ENCODE measurements at regions not wholly inside any gene's neighbourhood (a gene's known extent, or its start where the extent isn't known, plus 50 kb on each side); places are given as distances from the start of the nearest gene placed in this dataset.

GRCh38 chr15:66939451-66940023, 125.9 kb upstream of the SMAD3 start:
- TF ChIP-seq POLR2A (IDR thresholded peaks at IDR 0.05) (no peak), EP300 (IDR thresholded peaks at IDR 0.05) (no peak), POLR2AphosphoS5 (IDR thresholded peaks at IDR 0.05) (no peak)
- TF ChIP-seq, protein P1, sequence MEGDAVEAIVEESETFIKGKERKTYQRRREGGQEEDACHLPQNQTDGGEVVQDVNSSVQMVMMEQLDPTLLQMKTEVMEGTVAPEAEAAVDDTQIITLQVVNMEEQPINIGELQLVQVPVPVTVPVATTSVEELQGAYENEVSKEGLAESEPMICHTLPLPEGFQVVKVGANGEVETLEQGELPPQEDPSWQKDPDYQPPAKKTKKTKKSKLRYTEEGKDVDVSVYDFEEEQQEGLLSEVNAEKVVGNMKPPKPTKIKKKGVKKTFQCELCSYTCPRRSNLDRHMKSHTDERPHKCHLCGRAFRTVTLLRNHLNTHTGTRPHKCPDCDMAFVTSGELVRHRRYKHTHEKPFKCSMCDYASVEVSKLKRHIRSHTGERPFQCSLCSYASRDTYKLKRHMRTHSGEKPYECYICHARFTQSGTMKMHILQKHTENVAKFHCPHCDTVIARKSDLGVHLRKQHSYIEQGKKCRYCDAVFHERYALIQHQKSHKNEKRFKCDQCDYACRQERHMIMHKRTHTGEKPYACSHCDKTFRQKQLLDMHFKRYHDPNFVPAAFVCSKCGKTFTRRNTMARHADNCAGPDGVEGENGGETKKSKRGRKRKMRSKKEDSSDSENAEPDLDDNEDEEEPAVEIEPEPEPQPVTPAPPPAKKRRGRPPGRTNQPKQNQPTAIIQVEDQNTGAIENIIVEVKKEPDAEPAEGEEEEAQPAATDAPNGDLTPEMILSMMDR (IDR thresholded peaks at IDR 0.05), result no peak
- peak; percentile 52 for DNase-seq
- intact Hi-C loops (cut with DNase I), result loop anchor here (10.0 kb wide), 1 partner anchor 125 kb away; the partner anchor contains the start of gene SMAD3

GRCh38 chr15:66940368-66940767, 125.0 kb upstream of the SMAD3 start:
- no peak for TF ChIP-seq POLR2AphosphoS5 (IDR thresholded peaks at IDR 0.05)
- TF ChIP-seq, protein P1 (IDR thresholded peaks at IDR 0.05), result no peak
- TF ChIP-seq POLR2A (IDR thresholded peaks at IDR 0.05), result no peak
- no peak for TF ChIP-seq EP300 (IDR thresholded peaks at IDR 0.05)
- H3K27ac ChIP-seq, result no peak overlapping the region
- DNase-seq, result peak; percentile 13
- H3K4me1 ChIP-seq, result peaks cover 0 to 25% (median 14%) of the 10 kb centered on the region in 4 donors
- WGBS, 2 donors, result 74 to 79% methylated on average over 2 of the region's 2 CpGs
- no peaks in the 10 kb centered on the region for H3K27me3 ChIP-seq
- intact Hi-C loops (cut with DNase I), result loop anchor here (10.0 kb wide), 1 partner anchor 124 kb away; the partner anchor contains the start of gene SMAD3
- no peak overlapping the region for H3K4me3 ChIP-seq
- H3K9me3 ChIP-seq, result no peaks in the 10 kb centered on the region
- H3K36me3 ChIP-seq, result no peaks in the 10 kb centered on the region

More at GRCh38 chr15:66939451-66940023, 125.9 kb upstream of the SMAD3 start:
- WGBS, 2 donors, result 90 to 92% methylated on average over 8 of the region's 8 CpGs
- Histone ChIP-seq H3K27me3 (no peaks in the 10 kb centered on the region), H3K4me3 (no peak overlapping the region), H3K27ac (no peak overlapping the region), H3K36me3 (no peaks in the 10 kb centered on the region), H3K9me3 (no peaks in the 10 kb centered on the region), H3K4me1 (peaks cover 0 to 25% (median 14%) of the 10 kb centered on the region in 4 donors)

- Histone ChIP-seq H3K9me3 (no peaks in the 10 kb centered on the region), H3K27ac (no peak overlapping the region), H3K36me3 (no peaks in the 10 kb centered on the region), H3K4me1 (peaks cover 0 to 18% (median 8%) of the 10 kb centered on the region in 4 donors), H3K4me3 (no peak overlapping the region), H3K27me3 (no peaks in the 10 kb centered on the region)
- intact Hi-C loops (cut with DNase I), result loop anchor here (10.0 kb wide), 1 partner anchor 124 kb away; the partner anchor contains the start of gene SMAD3
- 76 to 87% methylated on average over 16 of the region's 16 CpGs for WGBS, 2 donors
- DNase-seq, result peak; percentile 66
- TF ChIP-seq POLR2AphosphoS5 (IDR thresholded peaks at IDR 0.05) (no peak), POLR2A (IDR thresholded peaks at IDR 0.05) (no peak), EP300 (IDR thresholded peaks at IDR 0.05) (no peak)
- TF ChIP-seq, protein P1 (IDR thresholded peaks at IDR 0.05), result no peak
Observed at GRCh38 chr15:66941108-66941711, 124.2 kb upstream of the SMAD3 start.

DNA sequence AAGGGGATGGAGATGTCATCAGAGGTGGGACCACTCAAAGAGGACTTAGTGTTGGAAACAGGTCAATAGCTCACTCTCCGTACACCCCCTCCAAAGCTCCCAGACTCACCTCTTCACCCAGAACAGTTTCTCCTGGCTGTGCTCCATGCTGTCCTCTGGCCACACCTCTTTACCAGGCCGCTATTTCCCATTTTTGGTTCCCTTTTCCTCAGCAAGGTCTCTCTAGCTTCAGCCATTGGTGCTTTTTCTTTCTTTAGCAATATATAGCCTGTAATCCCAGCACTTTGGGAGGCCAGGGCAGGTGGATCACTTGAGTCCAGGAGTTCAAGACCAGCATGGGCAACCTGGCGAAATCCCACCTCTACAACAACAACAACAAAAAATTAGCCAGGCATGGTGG, 123.6 kb upstream of the SMAD3 start:
- DNase-seq, result peak; percentile 54
- intact Hi-C loops (cut with DNase I), result loop anchor here (10.0 kb wide), 1 partner anchor 123 kb away; the partner anchor contains the start of gene SMAD3
- 87 to 89% methylated on average over 3 of the region's 3 CpGs for WGBS, 2 donors
- Histone ChIP-seq H3K27ac (no peak overlapping the region), H3K36me3 (no peaks in the 10 kb centered on the region), H3K4me3 (no peak overlapping the region), H3K9me3 (no peaks in the 10 kb centered on the region), H3K4me1 (peaks cover 0 to 14% (median 6%) of the 10 kb centered on the region in 4 donors), H3K27me3 (no peaks in the 10 kb centered on the region)
- TF ChIP-seq POLR2A (IDR thresholded peaks at IDR 0.05), result no peak
- no peak for TF ChIP-seq EP300 (IDR thresholded peaks at IDR 0.05)
- TF ChIP-seq, protein P1 (IDR thresholded peaks at IDR 0.05), result no peak
- no peak for TF ChIP-seq POLR2AphosphoS5 (IDR thresholded peaks at IDR 0.05)
